Transverse colon (tissue), 4 donors: ENCODE measurements at regions not wholly inside any gene's neighbourhood (a gene's known extent, or its start where the extent isn't known, plus 50 kb on each side); places are given as distances from the start of the nearest gene placed in this dataset.

Experiments used
- EP300 ChIP-seq: sonication (generic); formaldehyde crosslinking; IDR thresholded peaks from one replicate; pipeline ENCODE4 v1.6.1; 2017; ENCODE audit warnings: antibody characterized with exemption, low read depth
- POLR2A ChIP-seq: fragments of 450-650 bp; IDR thresholded peaks from one replicate; pipeline ENCODE4 v1.6.1; 2016; ENCODE audit warnings: antibody characterized with exemption, mild to moderate bottlenecking, moderate library complexity
- POLR2AphosphoS5 ChIP-seq, 3 donors: sonication (generic); formaldehyde crosslinking; IDR thresholded peaks; one replicate each; pipeline ENCODE4 v1.6.1; 2016; ENCODE audit warnings: antibody characterized with exemption in 3 of 3
- TF ChIP-seq, protein P1 (sequence below), 5 experiments: fragments of 200-600 bp in 3 of 5; fragments of 450-650 bp in 2 of 5; sonication (generic) in 3 of 5; IDR thresholded peaks; 1 replicate in 2 of 5; 2 replicates in 3 of 5; pipeline ENCODE4 v1.5.1; 2016 to 2017; ENCODE audit warnings: antibody characterized with exemption in 5 of 5, inconsistent platforms in 3 of 5, mild to moderate bottlenecking in 2 of 5, moderate library complexity in 1 of 5

DNA sequence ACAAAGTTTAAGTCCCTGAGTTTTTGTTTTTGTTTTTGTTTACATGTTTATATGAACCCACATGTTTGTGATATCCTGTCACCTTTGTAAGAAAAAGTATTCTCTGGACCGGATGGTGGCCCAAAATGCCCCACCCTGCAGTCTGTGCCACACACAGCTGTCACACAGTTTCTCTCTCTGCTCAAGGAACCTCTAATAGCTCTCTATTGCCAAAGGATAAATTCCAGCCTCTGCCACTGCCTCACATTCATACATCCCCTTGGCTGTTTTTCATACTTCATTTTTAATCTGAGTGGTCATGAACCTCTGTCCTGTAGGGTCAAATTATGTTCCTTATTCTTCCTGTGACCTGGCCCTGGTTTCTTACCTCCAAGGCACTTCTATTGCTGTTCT is 520.3 kb upstream of the CDH5 start:
- TF ChIP-seq POLR2A, result no peak
- TF ChIP-seq, protein P1, sequence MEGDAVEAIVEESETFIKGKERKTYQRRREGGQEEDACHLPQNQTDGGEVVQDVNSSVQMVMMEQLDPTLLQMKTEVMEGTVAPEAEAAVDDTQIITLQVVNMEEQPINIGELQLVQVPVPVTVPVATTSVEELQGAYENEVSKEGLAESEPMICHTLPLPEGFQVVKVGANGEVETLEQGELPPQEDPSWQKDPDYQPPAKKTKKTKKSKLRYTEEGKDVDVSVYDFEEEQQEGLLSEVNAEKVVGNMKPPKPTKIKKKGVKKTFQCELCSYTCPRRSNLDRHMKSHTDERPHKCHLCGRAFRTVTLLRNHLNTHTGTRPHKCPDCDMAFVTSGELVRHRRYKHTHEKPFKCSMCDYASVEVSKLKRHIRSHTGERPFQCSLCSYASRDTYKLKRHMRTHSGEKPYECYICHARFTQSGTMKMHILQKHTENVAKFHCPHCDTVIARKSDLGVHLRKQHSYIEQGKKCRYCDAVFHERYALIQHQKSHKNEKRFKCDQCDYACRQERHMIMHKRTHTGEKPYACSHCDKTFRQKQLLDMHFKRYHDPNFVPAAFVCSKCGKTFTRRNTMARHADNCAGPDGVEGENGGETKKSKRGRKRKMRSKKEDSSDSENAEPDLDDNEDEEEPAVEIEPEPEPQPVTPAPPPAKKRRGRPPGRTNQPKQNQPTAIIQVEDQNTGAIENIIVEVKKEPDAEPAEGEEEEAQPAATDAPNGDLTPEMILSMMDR (IDR thresholded peaks at IDR 0.05), result no peak
- no peak for TF ChIP-seq EP300
- no peak for TF ChIP-seq POLR2AphosphoS5 (IDR thresholded peaks at IDR 0.05)
